Panc1 (cell line): ENCODE measurements at regions not wholly inside any gene's neighbourhood (a gene's known extent, or its start where the extent isn't known, plus 50 kb on each side); places are given as distances from the start of the nearest gene placed in this dataset.

Source experiments
- ATAC-seq: fragments of 200-7000 bp; cut with Tn5 transposase; 2 replicates; pipeline ENCODE4 v1.9.1; 2020; ENCODE audit warnings: mild to moderate bottlenecking, moderate library complexity
- BruUV-seq: library from RNA; stranded (reverse); fragments of 400-500 nt; replicated peaks from 2 replicates; lab custom pipeline; 2021; lab: Mats Ljungman, UMichigan
- CTCF ChIA-PET: fragments of 300-600 bp; sonication (Branson Sonifier 250); formaldehyde crosslinking; loops from one replicate; lab custom pipeline; 2022; ENCODE audit warnings: antibody characterized with exemption; lab: Charles Lee
- POLR2A ChIA-PET: fragments of 300-600 bp; sonication (Branson Sonifier 250); formaldehyde crosslinking; loops from one replicate; lab custom pipeline; 2022; ENCODE audit warnings: antibody characterized with exemption; lab: Charles Lee
- DNase-seq: peaks from one replicate; pipeline ENCODE4 v3.0.0-alpha.2; 2010; ENCODE audit warnings: low read depth, low spot score
- H3K27ac ChIP-seq: 2 replicates; pipeline ENCODE4 v1.5.1; 2011; ENCODE audit warnings: mild to moderate bottlenecking, low read length, inconsistent platforms
- H3K27me3 ChIP-seq: fragments of 200-500 bp; sonication (Bioruptor generic); 2 replicates; pipeline ENCODE4 v1.6.0; 2014; ENCODE audit warnings: low read length, inconsistent platforms; ENCODE audit not compliant: control insufficient read depth, insufficient read depth
- H3K36me3 ChIP-seq: fragments of 200-500 bp; sonication (Bioruptor generic); 2 replicates; pipeline ENCODE4 v1.5.1; 2014; ENCODE audit warnings: inconsistent platforms, mild to moderate bottlenecking, low read length, moderate library complexity; ENCODE audit not compliant: control insufficient read depth, insufficient read depth
- H3K4me1 ChIP-seq: 2 replicates; pipeline ENCODE4 v1.5.1; 2011; ENCODE audit warnings: inconsistent platforms, mild to moderate bottlenecking, low read length, moderate library complexity; ENCODE audit not compliant: control insufficient read depth, insufficient read depth
- H3K4me3 ChIP-seq, 2 experiments: 2 replicates each; pipeline ENCODE4 v1.5.1; 2011 to 2012; ENCODE audit warnings: low read depth in 2 of 2, low read length in 2 of 2, mild to moderate bottlenecking in 2 of 2, inconsistent platforms in 1 of 2, moderate library complexity in 1 of 2
- H3K9me3 ChIP-seq: fragments of 200-500 bp; sonication (Bioruptor generic); 2 replicates; pipeline ENCODE4 v1.5.1; 2014; ENCODE audit warnings: low read depth, mild to moderate bottlenecking, inconsistent platforms, low read length, moderate library complexity; ENCODE audit not compliant: control insufficient read depth, insufficient read depth
- CTCF ChIP-seq: fragments of 450-650 bp; IDR thresholded peaks from 2 replicates; pipeline ENCODE4 v1.5.1; 2017; ENCODE audit warnings: mild to moderate bottlenecking
- POLR2AphosphoS5 ChIP-seq: IDR thresholded peaks from 2 replicates; pipeline ENCODE4 v1.6.1; 2012; ENCODE audit warnings: mild to moderate bottlenecking, low read depth, low read length, moderate library complexity
- REST ChIP-seq, 2 experiments: IDR thresholded peaks; 2 replicates each; pipeline ENCODE4 v1.6.1; 2011 to 2012; ENCODE audit warnings: low read depth in 2 of 2, control low read depth in 1 of 2, low read length in 1 of 2, mild to moderate bottlenecking in 1 of 2, moderate library complexity in 1 of 2; ENCODE audit not compliant: insufficient read depth in 1 of 2
- SIN3A ChIP-seq: IDR thresholded peaks from 2 replicates; pipeline ENCODE4 v1.6.1; 2012; ENCODE audit warnings: low read depth, mild to moderate bottlenecking, low read length, moderate library complexity, borderline replicate concordance; ENCODE audit not compliant: insufficient read depth
- TCF7L2 ChIP-seq: IDR thresholded peaks from 2 replicates; pipeline ENCODE4 v1.6.1; 2011; ENCODE audit warnings: mild to moderate bottlenecking, low read depth, low read length, inconsistent platforms
- in situ Hi-C: cut with HindIII; loops from 2 replicates; pipeline ENCODE4 v1.10.0; 2016; ENCODE audit warnings: low sequenced_read_pairs, low pct_unique_long_range_greater_than_20kb
- intact Hi-C: fragments of 100-400 bp; cut with micrococcal nuclease; formaldehyde crosslinking; loops from one replicate; pipeline ENCODE4 v1.10.0; 2022; ENCODE audit not compliant: unreplicated experiment

GRCh38 chr11:33635161-33635560 lies 65.5 kb downstream of the C11orf91 start:
- DNase-seq (no peak), ATAC-seq (no peak)
- Histone ChIP-seq H3K4me1 (0 out of 2 replicates have a peak, but pooled peaks cover 3% of the 10 kb centered on the region), H3K4me3 (no peak overlapping the region), H3K9me3 (peaks cover 6% of the 10 kb centered on the region; the same call in 1 of the 2 replicates), H3K36me3 (no peaks in the 10 kb centered on the region), H3K27ac (no peak overlapping the region), H3K27me3 (no peaks in the 10 kb centered on the region)
- in situ Hi-C loops (no loop called here), intact Hi-C loops (no loop called here)
- TF ChIP-seq REST (IDR thresholded peaks at IDR 0.05; ENCODE audit: insufficient read depth in 1 of 2, low read depth in 2 of 2, low read length in 1 of 2): no peak
- no peak for TF ChIP-seq TCF7L2
- no peak for TF ChIP-seq CTCF
- no peak for TF ChIP-seq SIN3A
- TF ChIP-seq POLR2AphosphoS5: no peak
- no TSS peak for BruUV-seq
- POLR2A ChIA-PET: no interaction called here
- CTCF ChIA-PET: no interaction called here

- intact Hi-C loops: no loop called here
- H3K4me1 ChIP-seq: 0 out of 2 replicates have a peak, but pooled peaks cover 3% of the 10 kb centered on the region
- ATAC-seq: peak; percentile 62
- in situ Hi-C loops: no loop called here
- ChIA-PET CTCF (no interaction called here), POLR2A (no interaction called here)
- peak; percentile 7 for DNase-seq
- no peak overlapping the region for H3K27ac ChIP-seq
- TF ChIP-seq REST (IDR thresholded peaks at IDR 0.05; ENCODE audit: insufficient read depth in 1 of 2, low read depth in 2 of 2, low read length in 1 of 2) (no peak), CTCF (no peak), POLR2AphosphoS5 (no peak), TCF7L2 (no peak), SIN3A (no peak)
- no peak overlapping the region for H3K4me3 ChIP-seq
- H3K27me3 ChIP-seq: no peaks in the 10 kb centered on the region
- H3K9me3 ChIP-seq: peaks cover 6% of the 10 kb centered on the region; the same call in 1 of the 2 replicates
- H3K36me3 ChIP-seq: no peaks in the 10 kb centered on the region
- no TSS peak for BruUV-seq
Measured at GRCh38 chr11:33634291-33634834, 66.3 kb downstream of the C11orf91 start.
